SJSA1 (cell line): ENCODE measurements at regions not wholly inside any gene's neighbourhood (a gene's known extent, or its start where the extent isn't known, plus 50 kb on each side); places are given as distances from the start of the nearest gene placed in this dataset.
"Not testable (repeated sequence)": the region's sequence is repeated elsewhere in the genome, so short reads cannot be mapped to it uniquely, and the experiment has no call there.

Experiments used
- DNase-seq, 2 experiments: peaks; one replicate each; pipeline ENCODE4 v3.0.0-alpha.2; 2015 to 2020; ENCODE audit warnings: low spot score in 2 of 2, low read depth in 1 of 2
- H3K27ac ChIP-seq: fragments of 250-450 bp; sonication (Bioruptor Pico); 2 replicates; pipeline ENCODE4 v1.5.1; 2020; ENCODE audit warnings: mild to moderate bottlenecking, moderate library complexity
- H3K27me3 ChIP-seq: fragments of 250-450 bp; sonication (Bioruptor Pico); replicated peaks from 2 replicates; pipeline ENCODE4 v1.5.1; 2020; ENCODE audit warnings: mild to moderate bottlenecking, moderate library complexity
- H3K36me3 ChIP-seq: fragments of 250-450 bp; sonication (Bioruptor Pico); 2 replicates; pipeline ENCODE4 v1.5.1; 2020; ENCODE audit warnings: mild to moderate bottlenecking
- H3K4me1 ChIP-seq: fragments of 250-450 bp; sonication (Bioruptor Pico); replicated peaks from 2 replicates; pipeline ENCODE4 v1.6.1; 2021; ENCODE audit warnings: mild to moderate bottlenecking
- H3K4me3 ChIP-seq: fragments of 250-450 bp; sonication (Bioruptor Pico); 2 replicates; pipeline ENCODE4 v1.5.1; 2020; ENCODE audit warnings: mild to moderate bottlenecking
- H3K9me3 ChIP-seq: fragments of 250-450 bp; sonication (Bioruptor Pico); replicated peaks from 2 replicates; pipeline ENCODE4 v1.5.1; 2020; ENCODE audit warnings: mild to moderate bottlenecking

- no peak overlapping the region for H3K27ac ChIP-seq
- no peaks in the 10 kb centered on the region for H3K36me3 ChIP-seq
- DNase-seq = no peak
- no peaks in the 10 kb centered on the region for H3K9me3 ChIP-seq
- no peaks in the 10 kb centered on the region for H3K27me3 ChIP-seq
- no peak overlapping the region for H3K4me3 ChIP-seq
- H3K4me1 ChIP-seq = no peaks in the 10 kb centered on the region
Measured at GRCh38 chr11:90650153-90650552, 427.3 kb upstream of the CHORDC1 start.

GRCh38 chr11:90646706-90647105 lies 423.9 kb upstream of the CHORDC1 start:
- H3K27ac ChIP-seq = no peak overlapping the region
- H3K36me3 ChIP-seq = no peaks in the 10 kb centered on the region
- H3K9me3 ChIP-seq = no peaks in the 10 kb centered on the region
- no peak overlapping the region for H3K4me3 ChIP-seq
- no peaks in the 10 kb centered on the region for H3K27me3 ChIP-seq
- no peaks in the 10 kb centered on the region for H3K4me1 ChIP-seq
- DNase-seq = no peak

GRCh38 chr11:90646266-90646665 lies 423.4 kb upstream of the CHORDC1 start:
- Histone ChIP-seq H3K27me3 (no peaks in the 10 kb centered on the region), H3K4me3 (no peak overlapping the region), H3K9me3 (no peaks in the 10 kb centered on the region), H3K4me1 (no peaks in the 10 kb centered on the region), H3K36me3 (no peaks in the 10 kb centered on the region), H3K27ac (no peak overlapping the region)
- no peak for DNase-seq

GRCh38 chr11:90639461-90639993 lies 416.7 kb upstream of the CHORDC1 start:
- no peak overlapping the region for H3K27ac ChIP-seq
- H3K4me1 ChIP-seq = no peaks in the 10 kb centered on the region
- DNase-seq = no peak
- no peaks in the 10 kb centered on the region for H3K27me3 ChIP-seq
- H3K9me3 ChIP-seq = no peaks in the 10 kb centered on the region
- no peak overlapping the region for H3K4me3 ChIP-seq
- no peaks in the 10 kb centered on the region for H3K36me3 ChIP-seq

GRCh38 chr11:90635886-90636285 lies 413.0 kb upstream of the CHORDC1 start:
- H3K27ac ChIP-seq = no peak overlapping the region
- no peak for DNase-seq
- no peaks in the 10 kb centered on the region for H3K36me3 ChIP-seq

GRCh38 chr11:90635151-90635550 lies 412.3 kb upstream of the CHORDC1 start:
- DNase-seq = no peak
- no peaks in the 10 kb centered on the region for H3K9me3 ChIP-seq
- H3K4me1 ChIP-seq = no peaks in the 10 kb centered on the region
- no peak overlapping the region for H3K27ac ChIP-seq
- H3K36me3 ChIP-seq = no peaks in the 10 kb centered on the region
- no peaks in the 10 kb centered on the region for H3K27me3 ChIP-seq
- no peak overlapping the region for H3K4me3 ChIP-seq

More at GRCh38 chr11:90635886-90636285, 413.0 kb upstream of the CHORDC1 start:
- no peaks in the 10 kb centered on the region for H3K9me3 ChIP-seq
- H3K4me1 ChIP-seq = no peaks in the 10 kb centered on the region
- H3K27me3 ChIP-seq = no peaks in the 10 kb centered on the region
- no peak overlapping the region for H3K4me3 ChIP-seq

- Histone ChIP-seq H3K4me1 (no peaks in the 10 kb centered on the region), H3K27ac (no peak overlapping the region), H3K27me3 (no peaks in the 10 kb centered on the region)
Measured at GRCh38 chr11:90630176-90630575, 407.3 kb upstream of the CHORDC1 start.

GRCh38 chr11:90629229-90629806 lies 406.5 kb upstream of the CHORDC1 start:
- Histone ChIP-seq H3K9me3 (no peaks in the 10 kb centered on the region), H3K27me3 (no peaks in the 10 kb centered on the region), H3K36me3 (no peaks in the 10 kb centered on the region), H3K4me1 (no peaks in the 10 kb centered on the region), H3K27ac (no peak overlapping the region), H3K4me3 (no peak overlapping the region)
- no peak for DNase-seq

More at GRCh38 chr11:90630176-90630575, 407.3 kb upstream of the CHORDC1 start:
- DNase-seq = no peak
- H3K9me3 ChIP-seq = no peaks in the 10 kb centered on the region
- no peak overlapping the region for H3K4me3 ChIP-seq
- no peaks in the 10 kb centered on the region for H3K36me3 ChIP-seq

GRCh38 chr11:90614318-90614717 lies 391.5 kb upstream of the CHORDC1 start:
- Histone ChIP-seq H3K4me1 (no peaks in the 10 kb centered on the region), H3K27me3 (no peaks in the 10 kb centered on the region), H3K4me3 (no peak overlapping the region), H3K36me3 (no peaks in the 10 kb centered on the region), H3K27ac (no peak overlapping the region), H3K9me3 (no peaks in the 10 kb centered on the region)
- DNase-seq = no peak

- H3K4me3 ChIP-seq, H3K9me3 ChIP-seq, H3K36me3 ChIP-seq, H3K27ac ChIP-seq, DNase-seq, H3K4me1 ChIP-seq, H3K27me3 ChIP-seq: not testable (repeated sequence)
Measured at GRCh38 chr11:90613037-90613436, 390.2 kb upstream of the CHORDC1 start.

- no peak for DNase-seq
Measured at GRCh38 chr11:90606721-90607120, 383.9 kb upstream of the CHORDC1 start.

GRCh38 chr11:90601261-90601660 lies 378.4 kb upstream of the CHORDC1 start:
- no peaks in the 10 kb centered on the region for H3K9me3 ChIP-seq
- H3K27ac ChIP-seq = no peak overlapping the region
- DNase-seq = no peak
- H3K4me1 ChIP-seq = no peaks in the 10 kb centered on the region
- H3K36me3 ChIP-seq = no peaks in the 10 kb centered on the region
- H3K4me3 ChIP-seq = no peak overlapping the region
- H3K27me3 ChIP-seq = no peaks in the 10 kb centered on the region

More at GRCh38 chr11:90606721-90607120, 383.9 kb upstream of the CHORDC1 start:
- H3K27ac ChIP-seq = no peak overlapping the region
- H3K4me3 ChIP-seq = no peak overlapping the region
- no peaks in the 10 kb centered on the region for H3K36me3 ChIP-seq
- no peaks in the 10 kb centered on the region for H3K9me3 ChIP-seq
- H3K27me3 ChIP-seq = no peaks in the 10 kb centered on the region
- H3K4me1 ChIP-seq = no peaks in the 10 kb centered on the region

GRCh38 chr11:90594658-90595057 lies 371.8 kb upstream of the CHORDC1 start:
- Histone ChIP-seq H3K27me3 (no peaks in the 10 kb centered on the region), H3K9me3 (no peaks in the 10 kb centered on the region), H3K36me3 (no peaks in the 10 kb centered on the region), H3K4me1 (no peaks in the 10 kb centered on the region), H3K27ac (no peak overlapping the region), H3K4me3 (no peak overlapping the region)
- no peak for DNase-seq

GRCh38 chr11:90593099-90593498 lies 370.2 kb upstream of the CHORDC1 start:
- H3K36me3 ChIP-seq = no peaks in the 10 kb centered on the region
- no peak overlapping the region for H3K4me3 ChIP-seq
- no peak overlapping the region for H3K27ac ChIP-seq
- H3K27me3 ChIP-seq = no peaks in the 10 kb centered on the region
- H3K9me3 ChIP-seq = no peaks in the 10 kb centered on the region
- DNase-seq = no peak
- no peaks in the 10 kb centered on the region for H3K4me1 ChIP-seq

GRCh38 chr11:90590286-90590685 lies 367.4 kb upstream of the CHORDC1 start:
- Histone ChIP-seq H3K9me3 (no peaks in the 10 kb centered on the region), H3K27ac (no peak overlapping the region)

More at GRCh38 chr11:90590286-90590685, 367.4 kb upstream of the CHORDC1 start:
- Histone ChIP-seq H3K4me3 (no peak overlapping the region), H3K27me3 (no peaks in the 10 kb centered on the region), H3K36me3 (no peaks in the 10 kb centered on the region), H3K4me1 (no peaks in the 10 kb centered on the region)
- DNase-seq = no peak
